ENCODE measurements at regions not wholly inside any gene's neighbourhood (a gene's known extent, or its start where the extent isn't known, plus 50 kb on each side); places are given as distances from the start of the nearest gene placed in this dataset.

GRCh38 chr16:65771707-65772106, 594.8 kb upstream of the CDH5 start:
- Histone ChIP-seq H3K4me3 (no peak overlapping the region), H3K4me1 (no peaks in the 10 kb centered on the region), H3K27me3 (no peaks in the 10 kb centered on the region), H3K9me3 (no peaks in the 10 kb centered on the region), H3K36me3 (replicated peaks in 1 of 2; ENCODE audit: insufficient read depth in 1 of 2, low read depth in 2 of 2) (no peaks in the 10 kb centered on the region), H3K27ac (no peak overlapping the region)
- whole genome bisulfite sequencing, 2 donors = 4 to 6% methylated on average over 1 of the region's 1 CpG
- no peak for TF ChIP-seq POLR2A (IDR thresholded peaks at IDR 0.05)
- no peak for TF ChIP-seq CTCF (IDR thresholded peaks at IDR 0.05)
- no peak for ATAC-seq
- no peak for DNase-seq
- intact Hi-C loops (cut with DNase I) = no loop called here

GRCh38 chr16:65770752-65771151, 595.7 kb upstream of the CDH5 start:
- Histone ChIP-seq H3K4me1 (no peaks in the 10 kb centered on the region), H3K27me3 (no peaks in the 10 kb centered on the region), H3K4me3 (no peak overlapping the region), H3K9me3 (no peaks in the 10 kb centered on the region), H3K36me3 (replicated peaks in 1 of 2; ENCODE audit: insufficient read depth in 1 of 2, low read depth in 2 of 2) (no peaks in the 10 kb centered on the region), H3K27ac (no peak overlapping the region)
- no peak for DNase-seq
- TF ChIP-seq CTCF (IDR thresholded peaks at IDR 0.05) = no peak
- TF ChIP-seq POLR2A (IDR thresholded peaks at IDR 0.05) = no peak
- no peak for ATAC-seq
- intact Hi-C loops (cut with DNase I) = no loop called here
- WGBS, 2 donors = 67 to 84% methylated on average over 1 of the region's 1 CpG

DNA sequence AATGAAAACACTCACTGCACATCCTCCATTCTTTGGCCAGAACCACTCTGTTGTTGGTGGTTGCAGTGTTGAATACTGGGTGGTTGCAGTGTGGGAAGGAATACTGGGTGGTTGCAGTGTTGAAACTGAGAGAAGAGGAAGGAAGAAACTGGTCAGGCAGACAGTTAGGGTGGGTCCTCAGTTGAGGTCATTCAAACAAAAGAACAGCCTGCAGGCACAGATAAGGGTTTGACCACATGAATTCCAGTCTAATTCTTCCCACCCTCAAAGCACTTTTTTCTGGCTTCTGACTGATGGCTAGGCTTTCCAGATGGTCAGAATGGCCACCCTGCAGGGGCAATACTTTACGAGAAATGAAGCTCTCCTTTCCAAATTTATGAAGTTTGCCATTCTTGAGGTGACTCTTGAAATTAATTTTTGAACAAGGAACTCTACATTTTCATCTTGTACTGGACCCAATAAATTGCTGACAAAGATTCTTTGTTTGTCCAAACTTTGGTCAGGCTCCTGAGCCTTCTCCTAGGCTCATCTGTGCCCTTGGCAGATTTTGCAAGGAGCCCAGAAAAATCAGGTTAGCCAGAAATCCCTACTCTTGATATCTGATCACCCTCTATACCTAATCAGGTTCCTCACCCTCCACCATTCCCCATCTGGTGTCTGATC, 596.6 kb upstream of the CDH5 start:
- Histone ChIP-seq H3K9me3 (no peaks in the 10 kb centered on the region), H3K27me3 (no peaks in the 10 kb centered on the region), H3K4me3 (no peak overlapping the region), H3K4me1 (no peaks in the 10 kb centered on the region), H3K36me3 (replicated peaks in 1 of 2; ENCODE audit: insufficient read depth in 1 of 2, low read depth in 2 of 2) (no peaks in the 10 kb centered on the region), H3K27ac (no peak overlapping the region)
- WGBS, 2 donors = 71 to 83% methylated on average over 1 of the region's 1 CpG
- ATAC-seq = no peak
- TF ChIP-seq POLR2A (IDR thresholded peaks at IDR 0.05) (no peak), CTCF (IDR thresholded peaks at IDR 0.05) (no peak)
- DNase-seq = no peak
- intact Hi-C loops (cut with DNase I) = no loop called here

GRCh38 chr16:65769055-65769465, 597.4 kb upstream of the CDH5 start:
- Histone ChIP-seq H3K9me3 (no peaks in the 10 kb centered on the region), H3K27ac (no peak overlapping the region), H3K4me1 (no peaks in the 10 kb centered on the region), H3K27me3 (no peaks in the 10 kb centered on the region), H3K4me3 (no peak overlapping the region), H3K36me3 (replicated peaks in 1 of 2; ENCODE audit: insufficient read depth in 1 of 2, low read depth in 2 of 2) (no peaks in the 10 kb centered on the region)
- intact Hi-C loops (cut with DNase I) = no loop called here
- ATAC-seq (no peak), DNase-seq (no peak)
- no peak for TF ChIP-seq POLR2A (IDR thresholded peaks at IDR 0.05)
- TF ChIP-seq CTCF (IDR thresholded peaks at IDR 0.05) = no peak
- 23 to 42% methylated on average over 1 of the region's 1 CpG for WGBS, 2 donors

- TF ChIP-seq POLR2A (IDR thresholded peaks at IDR 0.05) (no peak), CTCF (IDR thresholded peaks at IDR 0.05) (no peak)
- intact Hi-C loops (cut with DNase I) = no loop called here
- Histone ChIP-seq H3K4me3 (no peak overlapping the region), H3K27ac (no peak overlapping the region), H3K27me3 (no peaks in the 10 kb centered on the region), H3K4me1 (no peaks in the 10 kb centered on the region), H3K36me3 (replicated peaks in 1 of 2; ENCODE audit: insufficient read depth in 1 of 2, low read depth in 2 of 2) (no peaks in the 10 kb centered on the region), H3K9me3 (no peaks in the 10 kb centered on the region)
- WGBS, 2 donors = 45 to 59% methylated on average over 4 of the region's 4 CpGs
- ATAC-seq (no peak), DNase-seq (no peak)
These were observed 599.4 kb upstream of the CDH5 start for GRCh38 chr16:65767125-65767524.
